Endothelial cell of umbilical vein (primary cell): ENCODE measurements at regions not wholly inside any gene's neighbourhood (a gene's known extent, or its start where the extent isn't known, plus 50 kb on each side); places are given as distances from the start of the nearest gene placed in this dataset.

Experiments used
- CTCF ChIP-seq, 2 donors: IDR thresholded peaks; 1 replicate in 1 of 2; 2 replicates in 1 of 2; pipeline ENCODE4 v1.5.1; 2011; ENCODE audit warnings: low read length in 2 of 2, mild to moderate bottlenecking in 2 of 2, moderate library complexity in 2 of 2, control low read depth in 1 of 2, inconsistent platforms in 1 of 2, low read depth in 1 of 2; ENCODE audit not compliant: insufficient read depth in 1 of 2; ENCODE audit errors: extremely low read depth in 1 of 2
- JUN ChIP-seq: IDR thresholded peaks from 2 replicates; pipeline ENCODE4 v1.6.1; 2011; ENCODE audit warnings: borderline replicate concordance, low read depth; ENCODE audit not compliant: insufficient read length, insufficient read depth
- MYC ChIP-seq: IDR thresholded peaks from one replicate; pipeline ENCODE4 v1.6.1; 2011; ENCODE audit warnings: mild to moderate bottlenecking, low read depth, low read length

GRCh38 chr15:95716708-95717107, 613.8 kb upstream of the NR2F2 start:
- TF ChIP-seq JUN, result no peak
- no peak for TF ChIP-seq CTCF (IDR thresholded peaks at IDR 0.05; ENCODE audit: extremely low read depth in 1 of 2, insufficient read depth in 1 of 2, low read depth in 1 of 2, low read length in 2 of 2)
- no peak for TF ChIP-seq MYC
